ENCODE measurements at regions not wholly inside any gene's neighbourhood (a gene's known extent, or its start where the extent isn't known, plus 50 kb on each side); places are given as distances from the start of the nearest gene placed in this dataset.

DNA sequence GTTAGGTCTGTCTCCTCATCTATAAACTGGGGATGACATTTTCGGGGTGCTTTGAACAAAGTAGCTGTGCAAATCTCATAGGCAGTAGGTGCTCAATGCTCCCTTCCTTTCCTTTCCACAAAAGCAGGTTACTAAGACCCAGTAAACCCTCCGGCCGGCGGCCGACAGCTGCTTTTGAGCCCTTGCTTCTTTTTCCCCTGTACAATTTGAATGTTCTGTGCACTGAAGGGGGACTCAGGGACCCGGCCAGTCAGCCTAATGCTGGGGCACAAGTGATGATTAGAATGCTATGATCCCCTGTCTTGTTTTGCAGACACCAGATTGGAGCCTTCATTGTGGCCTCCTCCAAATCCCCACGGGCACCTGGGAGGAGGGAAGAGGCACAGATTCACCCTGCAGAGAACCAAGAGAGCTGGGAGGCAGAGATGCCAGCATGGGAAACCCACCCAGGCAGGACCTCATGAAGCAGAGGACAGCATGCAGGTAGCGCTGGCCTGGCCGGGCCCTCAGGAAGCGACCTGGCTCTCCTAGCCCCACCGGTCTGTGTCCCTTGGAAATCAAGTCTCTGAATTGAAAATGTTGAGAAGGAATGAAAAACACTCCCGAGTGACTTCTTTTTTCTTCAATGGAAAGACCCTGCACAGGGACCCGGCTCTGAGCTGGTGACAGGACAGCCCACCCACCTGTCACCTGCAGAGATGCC is 128.6 kb upstream of the HDAC4 start:
- no peak for DNase-seq (ENCODE audit: low read depth in 4 of 4, low spot score in 3 of 4)

DNA sequence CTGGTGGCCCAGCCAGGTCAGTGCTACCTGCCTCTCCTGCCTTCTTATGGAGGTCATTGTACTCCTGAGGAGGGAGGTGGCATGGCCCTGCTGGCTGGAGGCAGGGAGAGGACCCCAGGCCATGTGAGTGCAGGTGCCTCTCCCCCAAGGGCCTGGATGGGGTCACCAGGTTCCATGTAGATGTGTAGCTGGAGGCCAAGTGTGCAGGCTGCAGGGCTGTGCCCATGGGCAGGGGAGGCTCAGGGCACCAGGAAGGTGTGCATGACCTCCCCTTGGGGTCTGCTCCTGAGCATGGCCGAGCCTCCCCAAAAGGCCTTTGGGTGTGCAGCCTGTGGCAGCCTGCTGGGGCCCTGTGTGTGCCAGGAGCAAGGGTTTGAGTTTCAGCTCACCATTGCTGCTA is 128.1 kb upstream of the HDAC4 start:
- no peak for DNase-seq (ENCODE audit: low read depth in 4 of 4, low spot score in 3 of 4)

DNA sequence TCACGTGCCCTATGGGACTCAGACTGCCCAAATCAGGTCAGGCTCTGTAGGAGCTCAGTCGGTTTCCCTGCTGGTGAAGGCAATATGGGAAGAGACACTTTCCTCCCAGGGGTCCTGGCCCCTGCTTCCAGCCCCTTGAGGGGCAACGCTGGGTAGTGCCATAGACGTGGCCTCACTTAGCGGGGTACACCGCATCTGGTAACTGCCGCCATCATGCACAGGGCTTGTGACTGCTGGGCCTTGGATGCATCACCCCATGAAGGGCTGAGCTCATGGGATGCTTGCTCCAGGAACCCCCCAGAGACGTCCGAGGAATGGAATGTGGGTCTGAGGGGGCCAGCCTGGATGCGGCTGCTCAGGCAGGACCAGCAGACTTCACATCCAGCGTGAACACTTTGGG is 127.3 kb upstream of the HDAC4 start:
- no peak for DNase-seq (ENCODE audit: low read depth in 4 of 4, low spot score in 3 of 4)

DNA sequence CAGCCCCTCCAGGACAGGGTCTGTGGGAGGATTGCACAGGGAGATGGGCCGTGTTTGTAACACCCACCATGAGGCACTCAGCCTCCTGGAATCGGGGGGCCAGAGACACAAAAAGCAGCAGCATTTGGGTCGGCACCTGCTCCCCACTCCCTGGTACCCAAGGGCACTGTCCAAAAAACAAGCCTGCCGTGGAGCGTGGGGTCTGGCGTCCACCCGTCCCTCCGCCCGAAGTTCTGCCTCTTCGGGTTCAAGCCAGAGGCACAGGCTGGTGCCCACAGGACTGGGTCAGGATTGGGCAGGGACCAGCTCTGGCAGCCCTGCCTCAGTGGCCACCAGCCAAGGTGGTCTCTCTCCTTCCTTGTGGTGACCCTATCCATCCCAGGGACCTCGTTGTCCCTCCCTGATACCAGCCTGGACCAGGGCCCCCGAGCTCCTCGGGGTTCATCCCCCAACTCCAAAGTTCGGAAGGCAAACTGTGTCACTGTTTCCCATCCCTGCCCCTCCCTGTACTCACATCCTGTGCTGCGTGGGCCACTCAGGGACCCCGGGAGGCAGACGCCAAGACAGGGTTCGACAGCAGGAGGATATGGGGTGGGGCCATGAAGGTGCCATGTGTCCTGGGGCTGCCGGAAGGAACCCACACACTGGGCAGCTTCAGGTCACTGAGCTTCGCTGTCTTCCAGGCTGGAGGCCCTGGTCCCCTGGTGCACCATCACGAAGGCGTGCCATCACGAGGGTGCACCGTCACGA is 126.0 kb upstream of the HDAC4 start:
- DNase-seq (ENCODE audit: low read depth in 4 of 4, low spot score in 3 of 4): no peak

DNA sequence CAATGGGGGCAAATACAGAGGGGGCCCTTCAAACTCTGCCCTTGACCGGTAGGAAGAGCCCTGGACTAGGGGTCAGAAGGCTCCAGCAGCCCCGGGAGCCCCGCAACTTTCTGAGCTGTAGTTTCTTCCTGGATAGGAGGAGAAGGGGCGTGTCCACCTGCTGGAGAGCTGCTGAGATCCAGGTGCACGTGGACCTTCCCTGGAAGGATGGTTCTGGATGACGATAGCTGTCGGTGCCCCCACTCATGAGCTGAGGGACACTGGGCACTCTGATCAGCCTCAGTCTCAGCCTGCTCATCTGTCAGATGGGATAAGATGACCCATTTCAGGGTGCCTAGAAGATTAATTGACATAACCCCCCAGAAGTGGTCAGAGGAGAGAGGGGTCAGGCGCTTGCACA is 125.2 kb upstream of the HDAC4 start:
- DNase-seq (ENCODE audit: low read depth in 4 of 4, low spot score in 3 of 4): no peak

DNA sequence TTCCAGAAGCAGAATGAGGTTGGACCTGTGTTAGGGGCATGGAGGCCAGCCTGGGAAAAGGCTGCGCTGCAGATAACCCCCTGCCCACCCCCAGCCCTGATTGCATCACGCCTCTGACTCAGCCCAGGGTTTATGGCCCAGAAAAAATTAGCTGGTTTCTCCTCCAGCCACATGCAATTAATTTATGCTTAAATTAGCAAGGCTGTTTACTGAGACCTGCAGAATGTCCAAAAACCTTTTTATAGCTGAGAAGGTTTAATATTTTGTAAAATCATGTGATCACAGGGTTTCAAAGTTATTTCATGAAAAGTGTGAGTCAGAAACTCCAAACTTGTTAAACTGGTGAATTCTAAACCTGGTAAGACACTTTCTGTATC is 123.1 kb upstream of the HDAC4 start:
- DNase-seq (ENCODE audit: low read depth in 4 of 4, low spot score in 3 of 4): no peak

DNA sequence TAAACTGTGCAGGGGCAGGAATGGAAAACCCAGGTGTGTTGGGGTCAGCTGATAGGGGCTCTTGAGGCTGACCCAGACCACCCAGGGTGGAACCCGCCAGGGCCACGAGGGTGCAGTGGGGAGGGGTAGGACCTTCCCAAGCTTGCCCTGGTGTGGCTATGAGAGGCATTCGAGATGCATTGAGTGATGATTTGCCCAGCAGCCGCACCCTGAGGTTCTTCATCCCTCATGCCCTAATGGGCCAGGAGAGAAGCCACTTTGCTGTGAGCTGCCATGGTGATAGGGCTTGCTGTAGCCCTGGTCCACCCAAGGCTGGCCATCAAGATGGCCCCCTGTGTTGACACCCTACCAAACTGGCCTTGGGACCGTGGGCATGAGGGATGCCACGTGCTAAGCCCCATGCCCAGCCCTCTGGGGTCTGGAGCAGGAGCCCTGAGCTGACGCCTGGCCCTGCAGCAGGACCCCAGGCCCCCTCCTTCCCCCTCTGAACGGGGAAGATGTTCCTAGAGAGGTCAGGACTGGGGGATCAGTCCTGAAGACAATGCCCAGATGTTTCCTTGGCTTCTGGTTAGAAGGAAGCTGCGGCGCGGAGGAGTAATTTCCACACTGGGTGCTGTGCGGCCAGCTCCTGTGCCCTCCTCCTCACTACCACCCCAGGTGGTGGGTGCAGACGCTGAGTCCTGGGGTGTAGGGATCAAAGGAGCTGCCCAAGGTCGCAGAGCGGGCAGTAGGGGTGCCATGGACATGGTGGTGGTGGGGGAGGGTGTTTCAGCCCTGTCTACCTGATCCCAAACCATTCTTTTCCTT is 122.5 kb upstream of the HDAC4 start:
- no peak for DNase-seq (ENCODE audit: low read depth in 4 of 4, low spot score in 3 of 4)

DNA sequence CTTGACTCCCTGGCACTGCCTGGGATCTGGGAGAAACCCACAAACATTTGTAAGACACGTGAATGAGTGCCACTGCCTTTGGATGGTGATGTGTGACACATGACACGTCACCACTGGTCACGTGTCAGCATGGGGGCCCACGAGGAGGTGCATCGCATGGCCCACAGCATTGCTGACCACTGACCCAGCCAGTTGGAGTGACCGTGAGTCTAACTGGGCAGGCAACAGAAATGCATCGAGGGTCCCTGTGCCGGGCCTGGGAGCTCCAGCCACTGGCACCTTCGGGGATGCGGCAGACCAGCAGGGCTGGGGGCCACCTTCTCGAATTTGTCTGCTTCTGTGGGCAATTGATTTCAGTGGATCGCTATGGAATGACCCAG is 121.9 kb upstream of the HDAC4 start:
- no peak for DNase-seq (ENCODE audit: low read depth in 4 of 4, low spot score in 3 of 4)

DNA sequence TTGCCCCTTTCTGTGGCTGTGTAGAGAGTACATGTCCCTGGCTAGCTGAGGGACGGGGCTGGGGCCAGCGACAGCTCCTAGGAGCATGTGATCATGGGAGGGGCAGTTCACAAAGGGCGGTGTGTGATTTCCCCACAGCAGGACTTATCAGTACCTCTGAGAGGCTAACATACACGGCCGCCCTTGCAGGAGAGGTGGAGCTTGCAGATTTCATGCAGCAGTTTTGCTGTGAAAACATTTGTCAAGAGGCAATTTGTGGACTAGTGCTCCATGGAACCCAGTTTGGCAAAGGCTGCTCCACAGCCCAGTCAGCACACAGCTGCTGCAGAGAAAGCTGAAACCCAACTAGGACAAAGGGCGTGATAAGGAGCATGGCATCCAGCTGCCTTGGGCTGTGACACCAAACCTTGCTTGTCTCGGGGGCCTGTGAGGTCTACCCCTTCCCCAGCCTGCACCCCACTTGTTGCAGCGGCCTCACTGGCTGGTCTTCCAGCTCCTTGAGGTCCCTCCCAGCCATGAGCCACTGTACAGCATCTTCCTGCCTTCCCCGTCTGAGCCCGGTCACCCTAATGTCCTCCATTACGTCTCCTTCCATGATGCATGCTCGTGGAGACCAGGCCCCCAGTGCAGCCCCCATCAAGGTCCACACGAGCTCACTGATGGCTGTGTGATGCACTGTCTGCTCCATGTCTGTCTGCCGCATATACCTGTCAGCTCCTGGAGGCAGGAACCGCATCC is 121.4 kb upstream of the HDAC4 start:
- DNase-seq (ENCODE audit: low read depth in 4 of 4, low spot score in 3 of 4): no peak

DNA sequence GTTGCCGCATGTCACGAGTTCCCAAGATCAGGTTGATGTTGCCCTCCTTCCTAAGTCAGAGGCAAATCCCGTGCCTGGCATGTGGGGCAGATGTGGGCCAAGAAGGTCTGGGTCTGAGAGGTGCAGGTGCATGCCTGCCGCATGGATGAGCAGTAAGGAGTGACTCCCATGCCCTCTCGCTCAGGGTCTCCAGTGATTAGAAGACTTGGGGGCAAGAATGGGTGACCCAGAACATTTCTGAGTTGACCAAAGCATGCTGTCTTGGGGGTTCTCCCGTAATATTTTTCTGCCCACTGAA is 120.6 kb upstream of the HDAC4 start:
- no peak for DNase-seq (ENCODE audit: low read depth in 4 of 4, low spot score in 3 of 4)

DNA sequence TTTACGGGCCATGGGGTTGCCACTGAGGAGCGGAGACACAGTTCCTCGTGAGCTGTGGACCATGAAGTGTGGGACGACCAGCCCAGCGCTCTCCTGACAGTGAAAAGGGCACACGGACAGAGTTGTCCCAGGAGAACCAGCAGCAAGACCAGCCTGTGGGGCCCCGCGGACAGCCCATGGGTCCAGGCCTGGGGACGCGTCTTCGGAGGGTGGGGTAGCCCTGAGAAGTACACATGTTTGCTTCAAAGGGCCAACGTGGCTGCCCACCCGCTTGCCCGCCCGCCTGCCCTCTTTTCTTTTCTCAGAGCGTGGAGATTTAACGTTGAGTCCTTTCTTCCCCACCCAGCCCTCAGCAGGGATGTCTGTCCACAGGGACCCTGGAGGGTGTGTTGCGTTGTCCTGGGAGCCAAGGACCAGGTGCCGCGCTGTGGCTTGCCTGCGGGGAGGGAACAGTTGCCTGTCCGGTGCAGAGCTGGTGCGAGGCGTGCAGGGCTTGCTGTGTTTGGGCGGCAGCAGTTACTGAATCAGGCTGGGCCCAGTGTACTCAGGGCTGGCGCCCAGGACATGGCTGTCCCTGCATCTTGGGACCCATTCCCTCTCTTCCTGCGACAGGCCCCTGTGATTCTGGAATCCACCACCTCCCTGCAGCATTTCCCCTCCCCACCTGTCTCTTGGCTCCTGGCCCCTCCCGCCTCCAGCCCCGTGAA is 120.1 kb upstream of the HDAC4 start:
- DNase-seq (ENCODE audit: low read depth in 4 of 4, low spot score in 3 of 4): no peak

DNA sequence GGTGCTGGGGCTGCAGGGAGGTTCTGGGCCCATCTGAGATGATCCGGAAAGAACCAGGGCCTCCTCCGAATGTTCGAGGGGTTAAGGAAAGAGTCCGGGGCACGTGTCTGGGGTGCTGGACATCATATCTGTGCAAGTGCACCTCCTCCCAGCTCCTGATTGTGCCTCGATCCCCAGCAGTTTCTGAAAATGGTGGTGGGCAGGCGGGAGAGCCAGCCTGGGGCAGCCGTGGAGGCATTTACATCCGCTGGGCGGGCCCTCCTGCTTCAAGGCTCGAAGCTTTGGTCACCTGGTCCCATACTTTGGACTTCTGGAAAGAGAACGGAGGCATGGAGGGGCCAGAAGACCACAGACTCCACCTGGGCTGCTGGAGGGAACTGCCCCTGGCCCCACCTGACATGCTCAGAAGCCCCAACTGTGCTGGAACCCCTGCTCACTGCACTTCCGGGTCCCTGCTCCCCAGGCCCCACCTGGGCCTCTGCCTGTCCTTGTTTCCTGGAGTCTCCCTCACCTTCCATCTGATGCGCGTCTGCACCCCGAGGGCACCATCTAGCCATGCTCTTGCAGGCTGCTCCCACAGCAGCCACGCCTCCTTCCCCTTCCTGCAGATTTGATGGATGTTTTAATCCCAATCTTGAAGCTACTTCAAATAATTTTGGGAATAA is 119.2 kb upstream of the HDAC4 start:
- DNase-seq (ENCODE audit: low read depth in 4 of 4, low spot score in 3 of 4): no peak

DNA sequence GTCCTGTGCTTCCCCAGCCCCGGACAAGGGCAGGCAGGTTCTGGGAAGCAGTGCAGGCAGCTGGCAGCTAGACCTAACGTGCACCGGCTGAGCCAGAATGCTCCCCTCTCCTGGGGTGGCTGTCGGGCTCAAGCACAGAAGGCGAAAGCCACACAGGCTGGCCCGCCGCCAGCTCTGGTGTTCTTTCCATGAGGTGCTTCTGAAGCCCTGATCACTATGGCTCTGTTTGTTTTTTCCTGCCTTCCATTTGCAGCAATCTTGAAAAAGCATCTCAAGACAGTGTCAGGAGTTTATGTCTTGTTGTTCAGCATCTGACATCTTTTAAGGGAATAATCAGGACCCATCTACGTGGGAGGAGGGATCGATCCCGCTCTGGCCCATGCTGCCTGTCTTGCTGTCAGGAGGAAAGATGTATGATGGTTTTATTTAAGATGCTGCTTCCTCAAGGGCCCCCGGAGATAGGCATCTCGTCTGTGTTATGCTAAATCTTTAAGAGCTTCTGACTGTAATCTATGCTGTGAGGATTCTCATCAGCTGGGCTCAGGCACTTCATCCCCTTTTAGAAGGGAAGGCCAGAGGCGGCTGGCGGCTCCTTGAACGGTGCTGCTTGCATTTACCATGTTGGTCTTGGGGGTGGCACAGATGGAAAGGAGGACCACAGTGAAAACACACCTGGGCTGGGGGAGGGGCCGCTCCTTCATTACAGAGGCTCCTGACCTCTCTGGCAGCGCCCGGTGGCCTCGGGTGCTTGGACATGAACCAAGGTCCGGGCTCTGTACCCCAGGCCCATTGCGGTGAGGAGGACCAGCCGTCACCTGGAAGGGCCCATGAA is 118.5 kb upstream of the HDAC4 start:
- no peak for DNase-seq (ENCODE audit: low read depth in 4 of 4, low spot score in 3 of 4)

DNA sequence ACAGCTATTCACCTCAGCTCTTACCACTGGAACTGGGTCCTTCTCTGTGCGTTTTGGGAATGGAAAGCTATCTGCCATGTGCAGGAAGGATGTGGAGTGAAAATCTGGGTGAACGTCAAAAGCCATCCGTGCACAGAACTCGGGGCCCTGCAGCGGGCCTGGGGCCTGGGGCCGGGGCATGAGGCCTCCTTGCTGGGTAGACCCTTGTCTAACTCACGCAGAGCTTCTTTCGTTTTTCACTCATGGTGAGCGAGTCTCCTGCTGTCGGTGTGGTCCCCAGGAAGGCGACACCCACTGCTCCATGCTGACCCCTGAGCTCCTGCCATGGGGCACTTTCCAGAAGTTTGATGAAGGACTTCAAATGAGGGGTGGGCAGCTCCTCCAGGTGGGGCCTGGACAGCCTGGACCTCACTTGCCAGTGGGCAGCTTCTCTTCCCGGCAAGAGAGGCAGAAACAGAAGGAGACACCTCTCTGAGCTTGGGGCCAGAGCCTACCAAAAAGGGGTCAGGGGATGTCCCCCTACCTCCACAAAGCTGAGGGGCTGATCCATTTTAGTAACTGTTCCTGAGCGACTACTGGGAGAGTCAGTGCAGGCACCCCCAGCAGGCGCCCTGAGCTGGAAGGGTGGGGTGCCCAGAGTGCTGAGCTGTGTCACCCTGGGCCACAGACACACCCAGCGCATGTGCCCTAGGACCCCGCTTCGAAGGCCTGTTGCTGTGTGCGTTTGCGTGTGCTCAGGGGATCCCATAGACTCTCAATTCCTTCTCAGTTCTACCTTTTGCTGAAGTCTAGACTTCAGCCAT is 117.7 kb upstream of the HDAC4 start:
- DNase-seq (ENCODE audit: low read depth in 4 of 4, low spot score in 3 of 4): no peak

DNA sequence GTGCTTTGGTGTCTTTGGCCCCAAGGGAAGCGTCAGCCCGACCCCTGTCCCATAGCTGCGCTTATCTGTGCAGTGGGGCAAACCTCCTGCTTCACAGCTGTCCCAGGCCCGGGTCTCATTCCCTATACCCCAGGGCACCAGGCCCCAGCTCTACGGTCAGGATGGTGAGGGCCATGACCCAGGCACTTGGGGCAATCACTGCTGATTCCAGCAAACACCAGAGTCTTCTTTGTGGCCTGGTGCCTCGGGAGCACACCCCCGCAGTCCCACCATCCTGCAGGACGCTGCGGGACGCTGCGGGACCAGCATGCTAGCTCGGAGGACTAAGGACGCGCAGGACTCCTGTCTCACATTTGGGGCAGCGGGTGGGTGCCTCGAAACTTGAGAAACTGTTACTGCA is 116.9 kb upstream of the HDAC4 start:
- DNase-seq (ENCODE audit: low read depth in 4 of 4, low spot score in 3 of 4): no peak

DNA sequence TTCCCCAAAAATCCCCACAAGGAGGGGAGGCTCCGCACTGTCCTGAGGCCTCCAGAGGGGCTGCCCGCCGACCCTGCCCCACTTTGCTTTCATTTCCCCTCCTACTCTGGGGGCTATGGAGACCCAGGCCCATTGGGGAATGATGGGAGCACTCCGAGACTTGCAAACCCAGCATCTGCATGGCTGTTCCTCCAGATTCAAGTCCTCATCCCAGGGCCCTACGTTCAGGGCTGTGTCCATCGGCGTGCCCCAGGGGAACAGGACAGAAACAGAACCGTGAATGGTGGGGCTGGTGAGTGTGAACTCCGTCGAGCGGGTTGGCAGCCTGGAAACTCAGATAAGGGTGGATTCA is 116.1 kb upstream of the HDAC4 start:
- no peak for DNase-seq (ENCODE audit: low read depth in 4 of 4, low spot score in 3 of 4)

DNA sequence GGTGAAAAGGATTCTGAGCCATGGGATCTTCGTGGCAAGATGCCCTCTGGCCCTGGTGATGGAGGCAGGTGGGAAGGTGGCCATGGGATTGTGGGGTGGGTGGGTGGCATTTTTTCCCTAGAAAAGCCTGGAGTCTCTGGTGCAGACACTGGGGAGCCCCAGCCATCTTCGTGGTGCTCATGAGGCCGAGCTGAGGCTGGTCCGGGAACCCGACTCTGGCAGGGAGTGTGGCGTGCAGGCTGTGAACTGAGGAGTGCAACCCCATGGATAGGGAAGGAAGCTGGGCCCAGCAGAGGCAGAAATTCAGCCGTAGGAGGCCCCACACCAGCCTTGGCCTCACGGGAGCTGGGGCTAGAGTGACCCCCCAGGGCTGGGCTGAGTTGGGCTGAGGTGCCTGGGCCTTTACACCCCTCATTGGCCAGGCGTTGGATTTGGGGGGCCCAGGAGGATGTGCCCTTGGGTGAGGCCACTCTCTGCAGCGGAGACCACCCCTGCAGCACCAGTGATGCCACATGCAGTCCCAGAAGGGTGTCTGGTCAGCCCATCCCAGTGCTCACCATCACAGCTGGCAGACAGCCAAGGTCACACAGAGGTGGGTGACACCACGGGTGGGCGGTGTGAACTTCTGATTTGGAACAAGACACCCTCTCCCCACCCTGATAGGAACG is 115.6 kb upstream of the HDAC4 start:
- DNase-seq (ENCODE audit: low read depth in 4 of 4, low spot score in 3 of 4): no peak

All from left renal pelvis (tissue), 4 donors.